GM18907 (cell line): ENCODE measurements at regions not wholly inside any gene's neighbourhood (a gene's known extent, or its start where the extent isn't known, plus 50 kb on each side); places are given as distances from the start of the nearest gene placed in this dataset.
"Not testable (repeated sequence)": the region's sequence is repeated elsewhere in the genome, so short reads cannot be mapped to it uniquely, and the experiment has no call there.

Experiments used
- ATAC-seq: cut with Tn5 transposase; IDR thresholded peaks from one replicate; pipeline ENCODE4 v1.9.1; 2021; ENCODE audit warnings: mild to moderate bottlenecking, moderate library complexity; ENCODE audit not compliant: unreplicated experiment

GRCh38 chr6:165173484-165173883 lies 135.9 kb downstream of the C6orf118 start:
- ATAC-seq: no peak

DNA sequence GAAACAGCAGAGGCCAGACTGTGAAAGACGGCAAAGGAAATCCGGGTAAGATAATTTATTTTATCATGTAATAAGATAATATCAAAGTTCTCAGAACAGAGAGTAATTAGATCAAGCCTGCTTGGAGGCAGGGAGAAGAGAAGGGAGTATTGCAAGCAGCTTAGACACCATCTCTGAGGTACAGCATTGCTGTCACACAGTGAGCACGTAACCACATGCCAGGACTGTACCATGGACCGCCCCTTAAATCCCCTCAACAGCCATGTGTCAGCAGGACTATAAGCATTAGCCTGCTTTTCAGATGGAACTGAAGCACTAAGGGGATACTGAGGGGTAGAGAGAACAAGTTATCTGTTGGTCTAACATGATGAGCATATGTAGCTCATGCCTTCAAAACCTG lies 141.5 kb downstream of the C6orf118 start:
- no peak for ATAC-seq

- no peak for ATAC-seq
These were observed 142.1 kb downstream of the C6orf118 start for GRCh38 chr6:165167311-165167710.

- no peak for ATAC-seq
These were observed 145.9 kb downstream of the C6orf118 start for GRCh38 chr6:165163519-165163918.

GRCh38 chr6:165159460-165159859 lies 149.9 kb downstream of the C6orf118 start:
- no peak for ATAC-seq

- no peak for ATAC-seq
These were observed 162.9 kb downstream of the C6orf118 start for GRCh38 chr6:165146456-165146855.

GRCh38 chr6:165135889-165136288 lies 173.5 kb downstream of the C6orf118 start:
- no peak for ATAC-seq

DNA sequence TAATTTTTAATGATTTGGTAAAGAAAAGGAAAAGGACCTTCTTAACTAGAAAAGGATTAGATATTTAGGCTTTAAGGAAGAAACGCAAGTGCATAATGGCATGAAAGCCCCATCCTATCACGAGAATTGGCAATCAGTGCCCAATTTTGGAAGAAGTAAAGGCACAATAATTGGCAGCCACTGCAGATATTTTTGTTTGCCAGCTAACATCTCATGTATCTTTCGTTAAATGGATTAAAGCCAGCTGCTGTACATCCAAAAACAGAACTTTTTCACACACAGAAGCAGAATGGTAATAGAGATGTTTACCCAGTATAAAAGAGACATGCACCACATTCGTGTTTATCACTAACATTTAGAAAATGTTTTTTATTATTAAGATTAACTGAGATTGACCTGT lies 180.3 kb downstream of the C6orf118 start:
- ATAC-seq: no peak

GRCh38 chr6:165127743-165128142 lies 181.7 kb downstream of the C6orf118 start:
- ATAC-seq: not testable (repeated sequence)

- not testable (repeated sequence) for ATAC-seq
These were observed 184.7 kb downstream of the C6orf118 start for GRCh38 chr6:165124681-165125080.

- ATAC-seq: no peak
These were observed 190.0 kb downstream of the C6orf118 start for GRCh38 chr6:165119231-165120020.

DNA sequence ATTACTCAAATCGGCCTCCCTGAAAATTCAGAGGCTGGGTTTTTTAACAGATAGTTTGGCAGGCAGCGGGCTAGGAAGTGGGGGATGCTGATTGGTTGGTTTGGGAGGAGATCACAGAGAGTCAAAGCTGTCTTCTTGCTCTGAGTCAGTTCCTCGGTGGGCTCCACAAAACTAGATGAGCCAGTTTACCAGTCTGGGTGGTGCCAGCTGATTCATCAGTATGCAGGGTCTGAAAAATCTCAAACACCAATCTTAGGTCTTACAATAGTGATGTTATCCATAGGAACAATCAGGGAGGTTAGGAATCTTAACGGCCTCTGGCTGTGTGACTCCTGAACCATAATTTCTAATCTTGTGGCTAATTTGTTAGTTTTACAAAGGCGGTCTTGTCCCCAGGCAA lies 190.7 kb downstream of the C6orf118 start:
- no peak for ATAC-seq

DNA sequence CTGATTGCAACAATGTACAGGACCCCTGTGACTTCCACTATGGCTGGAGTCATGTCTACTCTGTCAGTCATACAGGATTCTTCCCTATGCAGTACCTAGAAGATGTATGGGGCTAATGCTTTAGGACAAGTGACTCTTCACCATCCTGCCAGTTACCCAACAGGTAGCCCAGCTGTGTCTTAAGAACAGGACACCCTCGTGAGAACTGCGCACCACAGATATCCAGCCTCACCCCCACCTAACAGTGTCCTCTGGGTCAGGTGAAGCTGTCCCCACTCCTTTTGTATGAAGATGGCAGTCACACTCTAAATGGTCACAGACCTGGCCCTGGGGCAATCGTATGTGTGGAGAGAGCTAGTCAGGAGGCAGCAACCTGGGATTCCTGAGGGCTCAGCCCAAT lies 191.6 kb downstream of the C6orf118 start:
- no peak for ATAC-seq

GRCh38 chr6:165117121-165117520 lies 192.3 kb downstream of the C6orf118 start:
- no peak for ATAC-seq

DNA sequence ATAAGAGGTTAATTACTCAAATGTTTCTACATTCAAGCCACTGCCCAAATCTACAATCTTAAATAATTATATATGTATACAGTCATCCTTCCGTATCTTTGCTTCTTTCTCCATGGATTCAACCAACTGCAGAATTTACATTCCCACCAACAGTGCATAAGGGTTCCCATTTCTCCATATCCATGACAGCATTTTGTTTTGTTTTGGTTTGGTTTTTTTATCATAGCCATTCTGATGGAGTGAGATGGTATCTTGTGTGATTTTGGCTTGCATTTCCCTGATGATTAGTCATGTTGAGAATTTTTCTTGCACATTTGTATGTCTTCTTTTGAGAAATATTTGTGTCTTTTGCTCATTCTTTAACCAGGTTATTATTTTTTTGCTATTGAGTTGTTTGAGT lies 198.5 kb downstream of the C6orf118 start:
- ATAC-seq: no peak

GRCh38 chr6:165109011-165109410 lies 200.4 kb downstream of the C6orf118 start:
- ATAC-seq: no peak

- ATAC-seq: no peak
These were observed 203.1 kb downstream of the C6orf118 start for GRCh38 chr6:165106261-165106660.

GRCh38 chr6:165098165-165098564 lies 211.2 kb downstream of the C6orf118 start:
- no peak for ATAC-seq

- ATAC-seq: no peak
These were observed 212.5 kb downstream of the C6orf118 start for GRCh38 chr6:165096868-165097267.

DNA sequence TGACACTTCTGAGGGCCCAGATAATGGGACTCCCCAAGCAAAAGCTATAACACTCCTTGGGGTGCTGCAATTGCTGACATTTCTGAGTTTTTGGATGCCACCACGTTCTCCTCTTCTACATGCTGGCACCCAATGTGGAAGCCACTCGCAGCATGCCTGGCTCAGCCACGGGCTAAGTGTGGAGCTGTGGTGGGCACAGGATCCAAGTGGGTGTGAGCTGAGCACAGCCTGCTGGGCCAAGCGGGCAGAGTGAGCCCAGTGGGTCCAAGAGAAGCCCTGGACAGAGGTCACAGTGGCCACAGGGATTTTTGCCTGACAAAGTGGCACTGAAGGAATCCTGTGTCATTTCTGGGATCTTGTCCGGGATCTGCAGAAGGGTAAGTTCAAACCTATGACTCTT lies 213.2 kb downstream of the C6orf118 start:
- no peak for ATAC-seq

DNA sequence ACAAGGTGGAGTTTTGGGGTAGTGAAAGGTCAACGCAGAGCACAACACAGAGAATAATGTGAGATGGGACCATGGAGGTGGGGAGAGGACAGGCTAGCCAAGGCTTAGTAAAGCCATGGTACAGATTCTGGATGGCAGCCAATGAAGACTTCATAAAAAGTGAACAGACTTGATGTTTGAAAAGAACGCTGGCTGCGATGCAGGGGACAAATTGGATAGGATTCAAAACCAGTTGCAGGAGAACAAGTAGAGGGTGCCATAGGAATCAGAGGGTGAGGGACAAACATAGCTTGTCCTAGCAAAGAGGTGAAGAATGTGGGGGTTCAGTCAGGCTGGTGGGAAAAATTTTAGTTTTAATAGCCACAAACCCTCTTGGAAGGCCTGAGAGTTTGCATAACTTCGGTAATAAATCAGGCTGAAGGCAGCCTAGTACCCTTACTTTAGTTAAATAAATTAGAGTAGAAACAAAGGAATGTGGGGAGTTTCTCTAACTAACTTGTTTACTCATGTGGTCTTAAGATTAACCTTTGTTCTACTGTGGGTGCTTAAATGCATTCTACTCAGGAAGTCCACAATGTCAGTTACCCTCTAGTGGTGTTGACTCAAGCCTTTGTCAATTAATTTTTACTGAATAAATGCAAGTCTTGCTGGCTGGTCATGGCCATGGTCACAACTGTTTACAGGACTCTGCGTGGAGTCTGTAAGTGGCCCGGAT lies 216.4 kb downstream of the C6orf118 start:
- no peak for ATAC-seq

DNA sequence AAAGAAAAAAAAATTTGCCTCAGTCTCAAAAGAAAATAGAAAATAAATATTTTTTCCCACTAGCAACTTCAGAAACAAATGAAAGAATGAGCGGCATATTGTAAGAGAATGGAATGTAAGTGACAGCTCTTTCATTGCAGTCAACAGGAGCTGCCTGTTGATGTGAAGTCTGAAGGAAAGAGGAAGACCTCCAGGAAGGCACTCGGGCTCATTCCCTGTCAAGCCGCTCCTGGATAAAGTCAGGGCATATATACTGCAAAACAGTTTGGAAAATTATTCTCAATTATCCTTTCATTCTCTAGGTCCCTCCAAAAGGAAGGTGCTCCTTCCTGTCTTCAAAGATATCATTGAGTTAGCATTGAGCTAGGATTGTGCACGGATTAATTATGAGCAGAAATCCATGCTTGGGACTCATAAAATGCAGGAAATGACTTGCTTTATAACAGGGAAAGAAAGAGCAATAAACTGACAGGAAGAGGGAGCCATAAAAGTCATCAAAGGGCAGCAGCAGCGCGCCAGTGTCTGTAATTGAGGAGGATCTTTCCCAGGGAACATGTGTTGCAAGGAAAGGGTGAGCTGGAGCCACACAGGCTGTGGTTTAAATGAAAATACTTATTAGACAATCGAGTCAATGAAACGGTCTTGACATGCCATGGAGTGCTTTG lies 218.2 kb downstream of the C6orf118 start:
- ATAC-seq: no peak
